ENCODE measurements at regions not wholly inside any gene's neighbourhood (a gene's known extent, or its start where the extent isn't known, plus 50 kb on each side); places are given as distances from the start of the nearest gene placed in this dataset.

GRCh38 chr4:170804930-170805329 is 715.2 kb upstream of the AADAT start:
- TF ChIP-seq EZH2 (IDR thresholded peaks at IDR 0.05; ENCODE audit: borderline replicate concordance, low read length) (no peak), CTCF (IDR thresholded peaks at IDR 0.05; ENCODE audit: low read length) (no peak)

Measured in OCI-LY1 (cell line).